ENCODE measurements at regions not wholly inside any gene's neighbourhood (a gene's known extent, or its start where the extent isn't known, plus 50 kb on each side); places are given as distances from the start of the nearest gene placed in this dataset.

GRCh38 chr13:73731564-73731963 is 402.6 kb downstream of the KLF12 start:
- Histone ChIP-seq H3K4me1 (ENCODE audit: control insufficient read depth, insufficient read depth, low read length) (no peaks in the 10 kb centered on the region), H3K36me3 (ENCODE audit: control insufficient read depth in 2 of 2, insufficient read depth in 1 of 2, low read length in 2 of 2) (no peaks in the 10 kb centered on the region), H3K27ac (ENCODE audit: extremely low read depth, low read depth, low read length) (no peak overlapping the region), H3K9me3 (ENCODE audit: control insufficient read depth, insufficient read depth, low read depth, low read length) (no peaks in the 10 kb centered on the region), H3K4me3 (ENCODE audit: low read depth, low read length) (no peak overlapping the region)
- TF ChIP-seq BCL6B (tag by site-specific recombination; IDR thresholded peaks at IDR 0.05) (no peak), ZNF311 (tag by site-specific recombination; IDR thresholded peaks at IDR 0.05; ENCODE audit: borderline replicate concordance) (no peak), ZNF174 (tag by site-specific recombination; IDR thresholded peaks at IDR 0.05) (no peak), ZNF677 (tag by site-specific recombination; IDR thresholded peaks at IDR 0.05) (no peak)
- CTCF ChIA-PET = interaction anchor here (0.6 to 1.4 kb wide), 3 partner anchors 9 to 1488 kb away, joined by 4 to 5 read pairs (median 5); no protein-coding TSS in a partner anchor
- POLR2A ChIA-PET = no interaction called here

- H3K9me3 ChIP-seq (ENCODE audit: control insufficient read depth, insufficient read depth, low read depth, low read length) = no peaks in the 10 kb centered on the region
- H3K27ac ChIP-seq (ENCODE audit: extremely low read depth, low read depth, low read length) = no peak overlapping the region
- H3K4me3 ChIP-seq (ENCODE audit: low read depth, low read length) = no peak overlapping the region
- H3K36me3 ChIP-seq (ENCODE audit: control insufficient read depth in 2 of 2, insufficient read depth in 1 of 2, low read length in 2 of 2) = no peaks in the 10 kb centered on the region
- CTCF ChIA-PET = no interaction called here
- POLR2A ChIA-PET = no interaction called here
- no peaks in the 10 kb centered on the region for H3K4me1 ChIP-seq (ENCODE audit: control insufficient read depth, insufficient read depth, low read length)
- TF ChIP-seq ZNF157 (tag by site-specific recombination; IDR thresholded peaks at IDR 0.05) (no peak), ZNF426 (tag by site-specific recombination; IDR thresholded peaks at IDR 0.05) (no peak), ZIC2 (tag by site-specific recombination; IDR thresholded peaks at IDR 0.05) (no peak)
Measured at GRCh38 chr13:73730014-73730413, 404.2 kb downstream of the KLF12 start.

GRCh38 chr13:73729046-73729445 is 405.2 kb downstream of the KLF12 start:
- Histone ChIP-seq H3K36me3 (ENCODE audit: control insufficient read depth in 2 of 2, insufficient read depth in 1 of 2, low read length in 2 of 2) (no peaks in the 10 kb centered on the region), H3K4me3 (ENCODE audit: low read depth, low read length) (no peak overlapping the region), H3K9me3 (ENCODE audit: control insufficient read depth, insufficient read depth, low read depth, low read length) (no peaks in the 10 kb centered on the region), H3K27ac (ENCODE audit: extremely low read depth, low read depth, low read length) (no peak overlapping the region), H3K4me1 (ENCODE audit: control insufficient read depth, insufficient read depth, low read length) (no peaks in the 10 kb centered on the region)
- CTCF ChIA-PET = no interaction called here
- POLR2A ChIA-PET = no interaction called here
- TF ChIP-seq KLF8 (tag by site-specific recombination; IDR thresholded peaks at IDR 0.05) = no peak
- TF ChIP-seq ZSCAN16 (tag by site-specific recombination; IDR thresholded peaks at IDR 0.05) = no peak
- TF ChIP-seq ZXDB (tag by site-specific recombination; IDR thresholded peaks at IDR 0.05) = no peak
- no peak for TF ChIP-seq ZNF221 (tag by site-specific recombination; IDR thresholded peaks at IDR 0.05; ENCODE audit: borderline replicate concordance)

GRCh38 chr13:73722120-73722519 is 412.1 kb downstream of the KLF12 start:
- peaks cover 0 to 2% of the 10 kb centered on the region in 2 experiments; a peak in 1 of 3 replicates for H3K36me3 ChIP-seq (ENCODE audit: control insufficient read depth in 2 of 2, insufficient read depth in 1 of 2, low read length in 2 of 2)
- H3K4me1 ChIP-seq (ENCODE audit: control insufficient read depth, insufficient read depth, low read length) = no peaks in the 10 kb centered on the region
- TF ChIP-seq GLIS1 (tag by site-specific recombination; IDR thresholded peaks at IDR 0.05) = peak; percentile 33; the same call in 1 of the 2 replicates
- 0 out of 2 replicates have a peak, but pooled peaks have one; percentile 9 for TF ChIP-seq ZNF654 (tag by site-specific recombination; IDR thresholded peaks at IDR 0.05; ENCODE audit: low read depth)
- no peak for TF ChIP-seq ZNF311 (tag by site-specific recombination; IDR thresholded peaks at IDR 0.05; ENCODE audit: borderline replicate concordance)
- H3K4me3 ChIP-seq (ENCODE audit: low read depth, low read length) = no peak overlapping the region
- POLR2A ChIA-PET = no interaction called here
- CTCF ChIA-PET = interaction anchor here (0.9 to 1.3 kb wide), 3 partner anchors 9 to 1536 kb away, joined by 3 to 4 read pairs (median 4); no protein-coding TSS in a partner anchor
- no peaks in the 10 kb centered on the region for H3K9me3 ChIP-seq (ENCODE audit: control insufficient read depth, insufficient read depth, low read depth, low read length)
- H3K27ac ChIP-seq (ENCODE audit: extremely low read depth, low read depth, low read length) = no peak overlapping the region

GRCh38 chr13:73721571-73721970 is 412.6 kb downstream of the KLF12 start:
- H3K36me3 ChIP-seq (ENCODE audit: control insufficient read depth in 2 of 2, insufficient read depth in 1 of 2, low read length in 2 of 2) = peaks cover 0 to 2% of the 10 kb centered on the region in 2 experiments; a peak in 1 of 3 replicates
- POLR2A ChIA-PET = no interaction called here
- no peaks in the 10 kb centered on the region for H3K9me3 ChIP-seq (ENCODE audit: control insufficient read depth, insufficient read depth, low read depth, low read length)
- H3K4me3 ChIP-seq (ENCODE audit: low read depth, low read length) = no peak overlapping the region
- no peaks in the 10 kb centered on the region for H3K4me1 ChIP-seq (ENCODE audit: control insufficient read depth, insufficient read depth, low read length)
- no peak overlapping the region for H3K27ac ChIP-seq (ENCODE audit: extremely low read depth, low read depth, low read length)
- CTCF ChIA-PET = no interaction called here
- TF ChIP-seq REPIN1 (tag by site-specific recombination; IDR thresholded peaks at IDR 0.05; ENCODE audit: low read depth) (no peak), ZSCAN5A (tag by site-specific recombination; IDR thresholded peaks at IDR 0.05) (no peak), PRDM4 (tag by site-specific recombination; IDR thresholded peaks at IDR 0.05) (no peak), ZNF26 (tag by site-specific recombination; IDR thresholded peaks at IDR 0.05) (no peak), ZNF549 (tag by site-specific recombination; IDR thresholded peaks at IDR 0.05) (no peak), ZNF155 (tag by site-specific recombination; IDR thresholded peaks at IDR 0.05) (no peak)

All from HEK293 (cell line).